Stimulated activated CD4-positive, alpha-beta T cell treated with anti-CD3 and anti-CD28 coated beads, Interleukin-1b, Interleukin-23, amount 100 ng/mL, for 24 hours (primary cell): ENCODE measurements at regions not wholly inside any gene's neighbourhood (a gene's known extent, or its start where the extent isn't known, plus 50 kb on each side); places are given as distances from the start of the nearest gene placed in this dataset.

Source experiments
- DNase-seq, 4 experiments: peaks; one replicate each; pipeline ENCODE4 v3.0.0-alpha.2; 2020; ENCODE audit warnings: low read depth in 4 of 4, low spot score in 1 of 4

DNA sequence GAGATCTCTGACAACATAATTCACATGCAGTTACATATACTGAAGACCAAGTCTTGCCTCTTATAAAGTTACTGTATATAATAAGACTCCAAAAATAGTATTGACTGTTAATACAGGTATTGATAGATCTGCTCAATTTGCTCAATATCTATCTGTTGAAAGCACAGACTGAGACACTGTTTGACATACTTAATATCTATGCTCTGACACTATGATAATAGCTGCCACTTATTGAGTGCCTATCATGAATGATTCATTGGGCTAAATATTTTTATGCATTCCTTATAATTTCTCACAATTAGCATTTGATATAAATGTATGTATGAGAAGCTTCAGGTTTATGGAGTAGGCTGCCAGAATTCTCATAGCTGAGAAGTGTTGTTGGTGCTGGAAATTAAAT, 1600.9 kb upstream of the IGFBP7 start:
- DNase-seq, result no peak

DNA sequence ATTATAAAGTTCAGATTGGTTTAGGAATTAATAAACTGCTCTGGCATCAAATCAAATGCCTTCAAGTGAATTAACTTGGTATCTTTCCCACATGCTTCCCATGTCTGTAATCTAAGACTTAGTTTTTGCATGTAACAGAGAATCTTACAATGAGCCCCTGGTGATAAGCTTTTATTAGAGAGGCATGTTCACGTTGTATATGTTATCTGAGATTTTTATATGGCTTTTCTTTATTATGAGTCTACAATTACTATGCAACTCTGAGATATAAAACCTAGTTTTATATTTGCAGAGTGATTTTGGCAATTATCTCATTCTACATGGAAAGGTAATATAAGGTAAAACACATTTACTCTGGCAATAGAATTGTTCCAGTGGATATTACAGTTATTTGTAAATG, 1578.4 kb upstream of the IGFBP7 start:
- no peak for DNase-seq

DNA sequence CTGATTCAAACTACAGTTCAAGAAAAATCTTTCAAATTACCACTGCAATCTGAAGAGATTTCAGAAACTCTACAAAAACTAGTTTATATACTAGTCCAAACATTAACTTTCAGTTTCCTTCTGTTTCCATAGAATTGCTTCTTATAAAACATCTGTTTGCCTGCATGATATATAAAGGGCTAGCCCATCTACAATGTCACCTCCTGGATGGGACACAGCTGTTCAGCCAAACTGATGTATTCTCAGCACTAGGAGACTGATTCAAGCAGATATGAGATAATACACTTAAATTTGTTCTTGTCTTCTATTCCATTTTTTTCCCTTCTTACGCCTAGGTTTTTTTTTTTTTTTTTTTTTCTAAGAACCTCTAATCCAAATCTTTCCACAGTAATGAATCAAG, 1569.7 kb upstream of the IGFBP7 start:
- no peak for DNase-seq

DNA sequence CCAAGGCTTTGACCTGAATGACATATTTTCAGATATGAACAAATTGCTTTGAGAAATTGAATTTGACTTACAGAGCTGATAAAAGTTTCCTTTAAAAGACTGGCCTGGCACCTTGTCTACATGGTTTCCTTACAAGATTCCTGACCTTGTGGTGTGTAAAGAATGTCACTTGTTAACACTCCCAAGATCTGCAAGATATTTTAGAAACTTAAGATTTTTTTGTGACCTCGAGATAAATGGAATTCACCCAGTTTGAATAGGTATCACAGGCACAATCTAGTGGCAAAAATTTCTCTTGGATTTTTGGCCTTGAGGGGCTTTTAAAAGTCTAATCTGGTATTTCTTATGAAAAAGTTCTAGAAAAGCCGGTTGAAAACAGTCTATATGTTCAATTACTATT, 1568.9 kb upstream of the IGFBP7 start:
- no peak for DNase-seq

DNA sequence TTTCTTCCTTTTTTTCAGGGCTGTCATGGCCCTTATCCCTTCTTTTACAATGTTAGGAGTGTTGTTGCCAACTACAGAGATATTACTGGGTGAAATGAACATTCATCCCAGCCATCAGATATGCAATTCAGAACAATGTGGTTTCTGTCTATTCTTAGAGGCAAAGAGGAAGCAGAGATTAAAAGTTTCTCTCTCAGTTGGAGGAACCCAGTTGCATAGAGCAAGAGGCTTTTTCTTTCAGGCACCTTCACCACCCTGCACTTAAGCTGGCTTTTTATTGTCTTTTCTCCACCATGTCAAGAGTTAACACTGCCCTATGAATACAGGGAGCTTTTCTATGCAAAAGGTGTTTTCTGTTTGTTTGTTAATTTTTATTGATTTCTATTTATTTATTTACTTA, 1559.6 kb upstream of the IGFBP7 start:
- no peak for DNase-seq

DNA sequence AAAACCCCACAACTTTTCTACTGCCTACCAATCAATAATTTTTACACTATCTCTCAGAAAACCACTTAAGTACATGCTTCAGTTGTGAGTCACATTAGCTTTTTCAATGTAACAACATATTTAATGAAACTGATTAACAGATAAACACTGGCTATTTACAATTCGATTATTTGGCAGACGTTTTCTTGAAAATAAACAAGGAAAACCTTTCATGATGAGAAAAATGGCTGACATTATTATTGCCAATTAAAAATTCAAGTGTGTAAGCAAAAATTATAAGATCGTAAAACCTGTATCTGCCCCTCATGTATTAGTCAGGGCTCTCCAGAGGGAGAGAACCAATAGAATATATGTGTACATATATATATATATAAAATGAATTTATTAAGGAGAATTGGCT, 1555.5 kb upstream of the IGFBP7 start:
- no peak for DNase-seq

DNA sequence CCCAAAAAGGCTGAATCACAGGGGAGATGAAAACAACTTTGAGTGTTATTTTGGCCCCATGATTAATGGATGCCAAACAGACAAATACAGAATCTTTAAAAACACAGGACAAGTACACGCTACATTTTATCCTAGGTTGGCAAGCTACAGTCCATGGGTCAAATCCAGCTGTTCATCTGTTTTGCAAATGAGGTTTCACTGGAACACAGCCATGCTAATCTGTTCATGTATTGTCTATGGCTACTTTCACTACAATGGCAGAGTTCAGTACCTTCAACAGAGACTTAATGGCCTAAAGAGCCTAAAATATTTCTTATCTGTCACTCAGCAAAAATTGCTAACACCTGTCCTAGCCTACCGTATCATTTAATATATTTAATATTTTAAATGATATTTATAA, 1548.5 kb upstream of the IGFBP7 start:
- DNase-seq, result no peak

DNA sequence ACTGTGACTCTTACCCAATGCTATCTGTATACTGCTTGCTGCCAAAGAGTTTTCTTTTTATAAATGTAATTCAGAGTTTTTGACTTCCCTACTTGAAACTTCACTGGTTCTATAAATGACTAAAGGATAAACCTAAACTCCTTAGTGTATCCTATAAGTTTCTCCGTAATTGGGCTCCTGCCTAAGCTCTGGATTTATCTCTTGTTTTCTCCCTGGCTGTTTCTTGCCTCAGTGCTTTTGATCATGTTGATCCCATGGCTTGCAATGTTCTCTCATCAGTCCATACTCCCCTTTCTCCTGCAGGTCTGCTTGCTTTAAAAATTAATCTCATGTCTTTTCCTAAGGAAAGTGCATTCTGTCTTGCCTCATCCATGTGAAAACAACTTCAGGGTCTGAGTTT, 1543.1 kb upstream of the IGFBP7 start:
- DNase-seq, result no peak

DNA sequence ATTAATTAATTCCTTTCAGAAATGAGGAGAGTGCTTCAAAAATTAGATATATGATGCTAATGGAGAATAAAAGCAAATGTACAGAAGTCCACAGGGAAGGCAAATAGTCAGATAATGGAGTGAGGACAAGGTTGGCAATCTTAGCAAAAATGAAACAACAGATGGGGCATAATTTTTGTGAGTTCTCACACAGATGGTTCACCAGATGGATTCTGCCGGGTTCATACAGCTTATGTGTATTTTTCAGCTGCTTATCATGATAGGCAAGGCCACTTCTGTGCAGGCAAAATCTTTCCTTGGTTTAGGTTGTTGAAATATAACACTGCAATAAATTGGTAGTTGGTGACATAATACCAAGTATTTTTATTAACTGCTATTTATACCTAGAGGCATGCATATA, 1539.0 kb upstream of the IGFBP7 start:
- no peak for DNase-seq

DNA sequence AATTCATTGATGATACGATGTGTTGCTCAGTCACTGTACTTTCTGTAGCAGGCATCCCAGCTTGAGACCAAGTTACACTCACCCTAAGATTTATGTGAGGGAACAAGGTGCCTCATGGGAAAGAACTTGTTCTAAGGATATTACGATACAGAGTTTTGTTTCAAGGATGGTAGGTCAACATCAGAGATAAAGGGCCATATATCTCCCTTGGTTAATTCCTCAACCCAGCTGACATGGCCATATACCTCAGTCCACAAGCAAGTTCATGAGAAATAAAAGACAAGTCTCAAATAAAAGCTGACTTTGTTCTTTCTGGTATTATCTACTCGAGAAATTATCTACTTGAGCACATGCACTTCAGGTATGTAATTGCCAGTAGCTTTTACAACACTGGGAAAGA, 1535.9 kb upstream of the IGFBP7 start:
- no peak for DNase-seq

DNA sequence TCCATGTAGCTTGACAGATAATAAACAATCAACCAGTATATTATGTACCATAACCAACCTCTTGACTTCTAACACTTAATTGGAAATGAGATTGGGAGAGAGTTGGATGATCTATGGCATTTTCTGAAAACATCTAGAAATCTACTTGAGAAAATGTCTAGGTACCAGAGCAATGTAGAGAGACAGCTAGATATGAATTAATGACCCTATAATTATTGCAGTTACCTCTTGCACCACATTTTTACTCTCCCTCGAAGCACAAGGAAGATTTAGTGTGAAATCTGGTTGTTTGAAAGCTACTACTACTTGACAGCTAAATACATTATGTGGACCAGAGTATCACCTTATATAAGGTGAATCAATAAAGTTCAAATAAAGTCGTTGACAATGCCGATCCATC, 1534.4 kb upstream of the IGFBP7 start:
- no peak for DNase-seq

DNA sequence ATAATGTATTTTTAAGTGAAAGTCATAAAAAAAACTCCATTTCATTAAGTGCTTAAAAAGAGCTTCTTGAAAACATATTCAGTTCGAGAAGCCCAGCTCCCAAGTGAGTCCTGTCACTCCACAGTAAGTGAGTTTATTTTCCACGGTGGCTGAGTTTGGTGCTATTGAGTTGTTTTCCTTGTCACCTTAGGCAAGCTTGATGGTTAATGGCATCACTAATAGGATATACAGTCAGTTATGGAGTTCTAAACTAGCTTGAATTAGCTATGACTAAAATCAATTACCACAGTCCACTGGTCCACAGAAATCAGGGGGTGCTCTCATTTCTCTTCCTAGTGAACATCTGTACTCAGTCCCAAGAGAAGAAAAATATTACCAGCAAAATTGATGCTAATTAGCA, 1526.2 kb upstream of the IGFBP7 start:
- no peak for DNase-seq

DNA sequence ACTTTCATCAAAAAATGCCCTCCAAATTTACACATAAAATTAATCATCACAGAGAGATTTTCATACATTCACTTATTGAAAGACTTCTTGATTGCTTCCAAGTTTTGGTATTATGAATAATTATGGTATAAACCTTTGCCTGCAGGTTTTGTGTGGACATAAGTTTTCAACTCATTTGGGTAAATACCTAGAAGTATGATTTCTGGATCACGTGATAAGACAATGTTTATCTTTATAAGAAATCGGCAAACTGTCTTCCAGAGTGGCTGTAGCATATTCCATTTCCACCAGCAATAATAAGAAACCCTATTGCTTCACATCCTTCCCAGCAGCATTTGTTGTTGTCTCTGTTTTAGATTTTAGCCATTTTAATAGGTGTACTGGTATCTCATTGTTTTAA, 1507.0 kb upstream of the IGFBP7 start:
- no peak for DNase-seq

DNA sequence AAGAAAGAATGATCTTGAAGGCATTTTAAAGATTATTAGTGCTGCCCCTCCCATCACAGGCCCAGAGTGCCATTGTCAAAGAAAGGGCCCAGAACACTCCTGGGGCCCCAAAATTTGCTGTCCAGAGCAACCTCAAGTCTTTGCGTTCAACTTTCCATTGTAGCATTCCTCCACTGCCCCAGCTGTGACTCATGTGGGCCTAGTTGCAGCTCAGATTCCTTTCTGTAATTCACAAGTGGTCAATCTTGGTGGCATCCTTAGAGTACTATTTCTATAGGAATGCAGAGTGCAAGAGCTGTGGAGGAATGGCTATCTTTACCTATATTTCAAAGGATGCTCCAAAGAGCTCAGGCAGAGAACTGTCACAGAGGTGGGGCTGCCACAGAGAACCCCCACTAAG, 1500.8 kb upstream of the IGFBP7 start:
- DNase-seq, result no peak

DNA sequence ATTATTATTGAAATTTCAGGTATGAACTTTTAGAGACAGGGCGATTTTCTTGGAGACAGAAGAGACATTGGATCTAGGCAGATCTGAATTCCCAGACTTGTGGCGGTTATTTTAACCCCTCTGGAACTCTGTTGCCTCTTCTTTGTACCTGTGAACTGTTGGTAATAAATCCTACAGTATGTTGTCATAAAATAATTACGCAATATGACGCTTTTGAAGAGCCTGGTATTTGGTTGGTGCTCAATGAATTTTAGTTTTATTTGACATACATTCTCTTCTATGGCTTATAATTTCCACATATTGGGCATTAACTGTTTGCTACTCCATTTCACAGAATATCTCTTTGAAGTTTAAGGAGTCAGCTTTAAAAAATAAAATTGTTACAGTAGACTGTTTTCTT, 1496.1 kb upstream of the IGFBP7 start:
- no peak for DNase-seq

DNA sequence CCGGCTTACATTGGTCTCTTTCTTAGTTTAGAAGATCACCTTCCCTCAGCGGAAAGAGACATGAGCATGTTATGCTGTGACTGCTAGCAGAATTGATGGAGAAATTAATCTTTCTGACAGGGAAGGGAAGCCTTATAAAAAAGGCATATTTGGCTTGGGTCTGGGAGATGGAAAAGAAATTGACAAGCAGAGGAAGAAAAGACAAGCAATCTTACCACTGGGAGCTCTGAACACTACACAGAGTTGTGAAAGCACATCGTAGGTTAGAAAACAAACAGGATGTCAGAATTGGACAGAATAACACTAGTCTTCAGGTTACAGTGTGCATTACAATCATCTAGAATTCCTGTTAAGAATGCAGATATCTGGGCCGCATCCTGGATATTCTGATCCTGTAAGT, 1493.8 kb upstream of the IGFBP7 start:
- DNase-seq, result no peak

DNA sequence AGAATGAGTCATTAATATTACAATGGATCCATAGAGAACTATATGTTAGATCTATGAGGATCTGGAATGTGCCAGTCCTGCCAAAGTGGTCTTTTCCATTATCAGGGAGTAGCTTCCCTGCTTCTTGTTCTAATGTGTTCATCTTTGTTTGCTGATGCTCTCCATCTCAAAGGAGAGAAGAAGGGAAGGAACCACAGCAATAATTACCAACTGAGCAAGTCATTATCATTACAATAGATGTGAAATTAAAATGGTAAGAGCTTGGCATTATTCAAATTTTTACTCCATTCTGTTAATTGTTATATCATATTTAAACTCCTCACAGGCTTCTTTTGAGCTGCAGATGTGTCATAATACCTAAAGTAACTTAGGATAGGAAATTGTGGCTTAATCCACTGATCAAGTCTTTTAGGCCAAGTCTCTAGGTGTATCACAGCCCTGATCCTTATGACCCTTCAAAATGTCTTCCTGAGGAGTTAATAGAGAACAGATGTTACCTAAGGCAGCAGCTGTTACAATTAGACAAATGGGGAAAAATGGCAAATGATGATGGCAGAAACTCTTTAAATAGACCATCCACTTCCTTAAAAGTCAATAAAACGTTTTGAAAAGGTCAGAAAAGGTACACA, 1492.7 kb upstream of the IGFBP7 start:
- DNase-seq, result no peak

DNA sequence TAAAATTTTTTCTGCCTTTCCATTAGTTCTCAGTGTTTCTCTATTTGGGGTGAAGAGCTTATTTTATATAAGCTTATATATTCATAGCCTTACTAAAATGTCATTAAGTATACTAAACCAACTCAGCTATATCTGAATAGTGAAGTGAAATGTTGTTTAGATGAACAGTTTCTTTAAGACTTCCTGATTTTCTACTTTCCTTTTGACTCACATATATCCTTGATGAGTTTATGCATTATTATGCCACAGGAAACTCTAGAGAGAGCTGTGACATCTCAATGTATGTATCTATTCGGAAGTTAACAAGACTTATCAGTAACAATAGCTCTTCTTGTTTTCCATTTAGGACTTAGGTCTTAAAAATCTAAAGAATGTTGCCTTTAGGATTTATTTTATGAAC, 1491.8 kb upstream of the IGFBP7 start:
- DNase-seq, result no peak

DNA sequence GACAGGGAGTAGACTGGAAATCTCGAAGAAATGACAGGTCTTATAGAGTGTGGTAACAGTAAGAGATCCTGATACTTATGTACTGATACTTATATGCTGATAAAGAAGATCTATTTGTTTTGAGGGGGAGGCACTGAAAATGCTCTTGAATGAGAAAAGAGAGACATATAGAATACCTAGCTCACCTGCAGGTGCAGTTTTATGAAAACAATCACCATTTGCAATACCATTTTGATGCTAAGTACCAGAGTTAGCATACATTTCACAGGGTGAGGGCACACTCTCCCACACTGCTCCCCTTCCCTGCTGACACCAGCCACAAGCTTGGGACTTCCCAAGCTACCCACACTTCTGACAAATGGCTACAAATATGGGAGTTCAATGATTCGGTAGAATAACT, 1490.1 kb upstream of the IGFBP7 start:
- no peak for DNase-seq

DNA sequence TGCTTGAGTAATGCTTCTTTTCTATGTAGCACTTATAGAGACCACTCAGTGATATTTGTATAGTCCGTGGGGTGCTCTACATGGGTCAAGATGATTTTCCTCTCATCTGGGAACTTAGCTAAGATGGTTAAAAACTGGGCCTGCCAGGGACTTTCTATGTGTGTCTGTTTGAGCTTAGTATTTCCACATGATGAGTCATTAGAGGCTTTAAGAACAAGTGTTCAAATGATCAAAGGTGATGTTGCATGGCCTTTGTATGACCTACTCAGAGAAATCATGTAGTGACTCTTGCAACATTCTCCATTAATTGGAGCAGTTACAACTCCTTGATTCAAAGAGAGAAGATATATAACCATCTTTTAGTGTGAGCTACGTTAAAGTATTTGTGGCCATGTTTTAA, 1480.5 kb upstream of the IGFBP7 start:
- no peak for DNase-seq

DNA sequence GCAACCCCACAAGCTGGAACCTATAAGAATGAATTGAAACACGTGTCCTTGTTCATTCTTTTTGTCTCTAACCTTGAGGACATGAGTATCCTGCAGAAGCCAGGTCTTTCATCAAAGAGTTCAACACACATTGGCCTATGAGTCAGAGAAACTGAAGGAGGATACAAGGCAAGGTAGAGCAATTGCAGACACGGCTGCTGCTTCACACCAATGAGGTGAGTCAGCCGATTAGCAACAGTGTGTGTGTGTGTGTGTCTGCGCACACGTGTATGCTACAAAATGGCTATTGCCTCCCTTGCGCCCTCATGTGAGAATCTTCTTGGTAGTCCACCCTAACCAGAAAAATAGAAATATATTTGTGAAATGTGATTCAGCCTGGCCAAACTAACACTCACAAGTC, 1477.7 kb upstream of the IGFBP7 start:
- DNase-seq, result no peak

DNA sequence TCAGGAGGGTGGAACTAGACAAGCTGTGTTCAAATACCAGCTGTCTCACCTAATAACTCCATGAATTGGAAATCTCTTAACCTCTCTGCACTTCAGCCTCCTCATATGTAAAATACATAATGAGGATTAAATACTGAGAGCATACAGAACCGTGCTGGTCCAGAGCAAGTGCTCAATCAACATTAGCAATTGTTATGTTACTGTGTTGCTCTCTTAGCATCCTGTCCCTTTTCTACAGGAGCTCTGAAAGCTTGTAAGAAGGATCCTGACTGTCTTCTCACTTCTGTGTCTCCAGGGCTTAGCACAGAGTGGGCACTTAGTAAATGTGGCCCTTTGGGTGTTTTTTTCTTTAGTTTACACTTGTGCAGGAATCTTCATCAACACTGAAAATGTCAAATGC, 1456.1 kb upstream of the IGFBP7 start:
- no peak for DNase-seq

DNA sequence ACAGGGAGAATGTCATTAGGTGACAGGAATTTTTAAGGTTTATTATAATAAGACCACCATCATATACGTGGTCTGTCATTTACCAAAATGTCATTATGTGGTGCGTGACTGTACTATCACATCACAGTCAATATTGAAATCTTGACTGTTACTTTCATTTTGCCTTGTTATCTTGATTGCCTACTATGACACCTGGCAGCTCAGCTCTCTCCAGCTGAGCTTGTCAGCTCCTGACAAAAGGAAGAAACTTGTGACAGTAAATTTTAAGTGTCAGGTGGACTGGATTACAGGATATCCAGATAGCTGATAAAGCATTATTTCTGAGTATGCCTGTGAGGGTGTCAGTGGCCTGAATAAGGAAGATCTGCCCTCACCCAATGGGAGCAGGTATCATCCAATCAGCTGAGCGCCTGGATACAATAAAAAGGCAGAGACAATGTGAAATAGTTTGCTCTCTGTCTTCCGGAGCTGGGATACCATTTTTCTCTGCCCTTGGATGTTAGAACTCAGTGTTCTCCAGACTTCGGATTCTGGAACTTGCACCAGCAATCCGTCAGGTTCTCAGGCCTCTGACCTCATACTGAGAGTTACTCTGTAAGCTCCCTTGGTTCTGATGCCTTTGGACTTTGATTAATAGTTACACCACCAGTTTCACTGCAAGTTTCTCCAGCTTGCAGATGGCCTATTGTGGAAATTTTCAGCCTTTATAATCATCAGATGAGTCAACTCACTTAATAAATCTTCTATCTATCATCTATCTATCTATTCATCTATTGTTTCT, 1454.7 kb upstream of the IGFBP7 start:
- DNase-seq, result no peak
